Activated T-cell treated with anti-CD3 and anti-CD28 coated beads for 1 hour (primary cell): ENCODE measurements at regions not wholly inside any gene's neighbourhood (a gene's known extent, or its start where the extent isn't known, plus 50 kb on each side); places are given as distances from the start of the nearest gene placed in this dataset.

Experiments used
- DNase-seq: peaks from one replicate; pipeline ENCODE4 v3.0.0-alpha.2; 2020; ENCODE audit warnings: low read depth

GRCh38 chr2:121969166-121969565 lies 213.7 kb downstream of the TSN start:
- DNase-seq: no peak

- no peak for DNase-seq
Measured at GRCh38 chr2:121969766-121970639, 214.6 kb downstream of the TSN start.

- no peak for DNase-seq
Measured at GRCh38 chr2:121972203-121972602, 216.8 kb downstream of the TSN start.

GRCh38 chr2:121974897-121975661 lies 219.6 kb downstream of the TSN start:
- peak; percentile 3 for DNase-seq

- no peak for DNase-seq
Measured at GRCh38 chr2:121976926-121977325, 221.5 kb downstream of the TSN start.

- no peak for DNase-seq
Measured at GRCh38 chr2:121977326-121977725, 221.9 kb downstream of the TSN start.

GRCh38 chr2:121992700-121993099 lies 237.2 kb downstream of the TSN start:
- no peak for DNase-seq

GRCh38 chr2:121993682-121994081 lies 238.2 kb downstream of the TSN start:
- DNase-seq: no peak

- DNase-seq: no peak
Measured at GRCh38 chr2:121994238-121995206, 239.1 kb downstream of the TSN start.

- no peak for DNase-seq
Measured at GRCh38 chr2:121998751-121999150, 243.3 kb downstream of the TSN start.

GRCh38 chr2:121999264-121999663 lies 243.8 kb downstream of the TSN start:
- DNase-seq: no peak

- no peak for DNase-seq
Measured at GRCh38 chr2:122000556-122001340, 245.3 kb downstream of the TSN start.

GRCh38 chr2:122001441-122001874 lies 246.0 kb downstream of the TSN start:
- DNase-seq: no peak

GRCh38 chr2:122003196-122003940 lies 247.9 kb downstream of the TSN start:
- DNase-seq: no peak

- DNase-seq: no peak
Measured at GRCh38 chr2:122007126-122007525, 251.7 kb downstream of the TSN start.

GRCh38 chr2:122007577-122007976 lies 252.1 kb downstream of the TSN start:
- no peak for DNase-seq

- DNase-seq: no peak
Measured at GRCh38 chr2:122009561-122009960, 254.1 kb downstream of the TSN start.

- no peak for DNase-seq
Measured at GRCh38 chr2:122011493-122012270, 256.2 kb downstream of the TSN start.

- no peak for DNase-seq
Measured at GRCh38 chr2:122018736-122019135, 263.3 kb downstream of the TSN start.

- DNase-seq: no peak
Measured at GRCh38 chr2:122019724-122020123, 264.3 kb downstream of the TSN start.
